Activated B cell treated with CpG ODN at 0.5 μM for 24 hours (primary cell): ENCODE measurements at regions not wholly inside any gene's neighbourhood (a gene's known extent, or its start where the extent isn't known, plus 50 kb on each side); places are given as distances from the start of the nearest gene placed in this dataset.

ENCODE experiments used
- ATAC-seq: fragments of 200-7000 bp; cut with Tn5 transposase; one replicate; pipeline ENCODE4 v1.10.0; 2021; ENCODE audit warnings: low read depth, mild to moderate bottlenecking, moderate library complexity
- CTCF ChIA-PET: fragments of 350-600 bp; sonication (Branson Sonifier 250); formaldehyde crosslinking; loops from one replicate; lab custom pipeline; 2021; ENCODE audit warnings: antibody characterized with exemption; lab: Charles Lee
- POLR2A ChIA-PET: fragments of 350-600 bp; sonication (Branson Sonifier 250); formaldehyde crosslinking; loops from one replicate; lab custom pipeline; 2021; ENCODE audit warnings: antibody characterized with exemption; lab: Charles Lee
- DNase-seq: peaks from one replicate; pipeline ENCODE4 v3.0.0; 2022
- H3K27ac Mint-ChIP-seq: one replicate; pipeline ENCODE4 v1.8.0; 2020; ENCODE audit warnings: mixed read lengths
- H3K27me3 Mint-ChIP-seq: one replicate; pipeline ENCODE4 v1.8.0; 2021; ENCODE audit warnings: mixed read lengths
- H3K36me3 Mint-ChIP-seq: one replicate; pipeline ENCODE4 v1.8.0; 2021; ENCODE audit warnings: low read depth, mixed read lengths
- H3K4me1 Mint-ChIP-seq: one replicate; pipeline ENCODE4 v1.8.0; 2021; ENCODE audit warnings: mixed read lengths
- H3K4me3 Mint-ChIP-seq: one replicate; pipeline ENCODE4 v1.8.0; 2020; ENCODE audit warnings: mild to moderate bottlenecking, mixed read lengths
- H3K9me3 Mint-ChIP-seq: one replicate; pipeline ENCODE4 v1.8.0; 2020; ENCODE audit warnings: mixed read lengths
- intact Hi-C: fragments of 100-400 bp; cut with micrococcal nuclease; formaldehyde crosslinking; loops from one replicate; pipeline ENCODE4 v1.15.1; 2024
- TF ChIP-seq, protein P1 (sequence below): fragments of 200-600 bp; IDR thresholded peaks from one replicate; pipeline ENCODE4 v1.8.0; 2022; ENCODE audit warnings: antibody characterized with exemption, mild to moderate bottlenecking

- ATAC-seq (no peak), DNase-seq (no peak)
- TF ChIP-seq, protein P1, sequence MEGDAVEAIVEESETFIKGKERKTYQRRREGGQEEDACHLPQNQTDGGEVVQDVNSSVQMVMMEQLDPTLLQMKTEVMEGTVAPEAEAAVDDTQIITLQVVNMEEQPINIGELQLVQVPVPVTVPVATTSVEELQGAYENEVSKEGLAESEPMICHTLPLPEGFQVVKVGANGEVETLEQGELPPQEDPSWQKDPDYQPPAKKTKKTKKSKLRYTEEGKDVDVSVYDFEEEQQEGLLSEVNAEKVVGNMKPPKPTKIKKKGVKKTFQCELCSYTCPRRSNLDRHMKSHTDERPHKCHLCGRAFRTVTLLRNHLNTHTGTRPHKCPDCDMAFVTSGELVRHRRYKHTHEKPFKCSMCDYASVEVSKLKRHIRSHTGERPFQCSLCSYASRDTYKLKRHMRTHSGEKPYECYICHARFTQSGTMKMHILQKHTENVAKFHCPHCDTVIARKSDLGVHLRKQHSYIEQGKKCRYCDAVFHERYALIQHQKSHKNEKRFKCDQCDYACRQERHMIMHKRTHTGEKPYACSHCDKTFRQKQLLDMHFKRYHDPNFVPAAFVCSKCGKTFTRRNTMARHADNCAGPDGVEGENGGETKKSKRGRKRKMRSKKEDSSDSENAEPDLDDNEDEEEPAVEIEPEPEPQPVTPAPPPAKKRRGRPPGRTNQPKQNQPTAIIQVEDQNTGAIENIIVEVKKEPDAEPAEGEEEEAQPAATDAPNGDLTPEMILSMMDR: no peak
- Mint-ChIP-seq H3K36me3 (no peaks in the 10 kb centered on the region), H3K9me3 (peaks cover 5% of the 10 kb centered on the region), H3K27me3 (peaks cover 2% of the 10 kb centered on the region), H3K4me3 (no peak overlapping the region), H3K27ac (no peak overlapping the region), H3K4me1 (no peaks in the 10 kb centered on the region)
- intact Hi-C loops: no loop called here
- POLR2A ChIA-PET: no interaction called here
- CTCF ChIA-PET: no interaction called here
Observed at GRCh38 chr22:47335958-47336357, 573.5 kb downstream of the TBC1D22A start.

DNA sequence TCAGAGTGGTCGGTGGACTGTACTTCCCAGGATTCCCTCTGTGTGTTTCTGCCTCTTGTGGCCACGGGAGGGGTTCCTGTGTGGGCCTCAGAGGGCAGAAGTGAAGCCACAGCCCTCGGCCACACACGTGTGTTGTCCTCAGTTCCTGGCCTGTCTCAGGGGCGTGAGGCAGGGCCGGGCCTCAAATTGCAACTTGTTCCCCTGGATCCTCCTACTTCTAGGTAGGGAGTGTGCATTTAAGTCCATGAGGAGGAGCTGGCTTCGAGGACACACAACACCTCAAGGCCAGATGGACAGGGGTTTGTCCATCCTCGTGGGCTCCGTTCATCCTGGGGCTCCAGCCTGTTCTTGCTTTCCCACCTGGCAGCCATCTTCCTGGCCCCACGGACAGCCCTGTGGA is 573.0 kb downstream of the TBC1D22A start:
- DNase-seq: no peak
- POLR2A ChIA-PET: no interaction called here
- no peak for ATAC-seq
- Mint-ChIP-seq H3K36me3 (no peaks in the 10 kb centered on the region), H3K9me3 (peaks cover 5% of the 10 kb centered on the region), H3K27ac (no peak overlapping the region), H3K4me1 (no peaks in the 10 kb centered on the region), H3K27me3 (peaks cover 2% of the 10 kb centered on the region), H3K4me3 (no peak overlapping the region)
- intact Hi-C loops: no loop called here
- TF ChIP-seq, protein P1: no peak
- CTCF ChIA-PET: no interaction called here

DNA sequence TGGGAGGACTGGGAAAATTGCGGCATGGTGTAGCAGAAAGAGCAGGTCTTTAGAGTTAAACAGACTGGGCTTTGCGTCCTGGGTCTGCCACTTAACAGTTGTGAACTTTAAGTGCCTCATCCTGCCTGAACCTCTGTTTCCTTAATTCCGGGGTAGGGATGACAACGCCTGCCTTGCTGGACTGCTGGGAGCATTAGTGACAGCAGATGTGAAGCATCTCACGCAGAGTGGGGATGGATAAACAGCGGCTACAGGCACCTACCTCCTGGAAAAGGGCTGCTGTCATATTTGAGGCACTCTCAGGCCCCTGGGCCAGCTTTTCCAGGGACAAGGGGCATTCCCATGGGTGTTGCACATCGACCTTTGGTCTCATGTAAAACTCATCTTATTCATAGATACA is 572.2 kb downstream of the TBC1D22A start:
- peaks cover 5% of the 10 kb centered on the region for H3K9me3 Mint-ChIP-seq
- peaks cover 2% of the 10 kb centered on the region for H3K27me3 Mint-ChIP-seq
- DNase-seq (no peak), ATAC-seq (no peak)
- no peaks in the 10 kb centered on the region for H3K4me1 Mint-ChIP-seq
- CTCF ChIA-PET: no interaction called here
- TF ChIP-seq, protein P1: no peak
- no peak overlapping the region for H3K4me3 Mint-ChIP-seq
- POLR2A ChIA-PET: no interaction called here
- no peaks in the 10 kb centered on the region for H3K36me3 Mint-ChIP-seq
- H3K27ac Mint-ChIP-seq: no peak overlapping the region
- intact Hi-C loops: no loop called here

- H3K36me3 Mint-ChIP-seq: no peaks in the 10 kb centered on the region
- peaks cover 5% of the 10 kb centered on the region for H3K9me3 Mint-ChIP-seq
- intact Hi-C loops: no loop called here
- TF ChIP-seq, protein P1: no peak
- H3K27me3 Mint-ChIP-seq: peaks cover 2% of the 10 kb centered on the region
- ChIA-PET POLR2A (no interaction called here), CTCF (no interaction called here)
- DNase-seq (no peak), ATAC-seq (no peak)
- no peak overlapping the region for H3K4me3 Mint-ChIP-seq
- no peak overlapping the region for H3K27ac Mint-ChIP-seq
- H3K4me1 Mint-ChIP-seq: no peaks in the 10 kb centered on the region
Observed at GRCh38 chr22:47333625-47334024, 571.2 kb downstream of the TBC1D22A start.

DNA sequence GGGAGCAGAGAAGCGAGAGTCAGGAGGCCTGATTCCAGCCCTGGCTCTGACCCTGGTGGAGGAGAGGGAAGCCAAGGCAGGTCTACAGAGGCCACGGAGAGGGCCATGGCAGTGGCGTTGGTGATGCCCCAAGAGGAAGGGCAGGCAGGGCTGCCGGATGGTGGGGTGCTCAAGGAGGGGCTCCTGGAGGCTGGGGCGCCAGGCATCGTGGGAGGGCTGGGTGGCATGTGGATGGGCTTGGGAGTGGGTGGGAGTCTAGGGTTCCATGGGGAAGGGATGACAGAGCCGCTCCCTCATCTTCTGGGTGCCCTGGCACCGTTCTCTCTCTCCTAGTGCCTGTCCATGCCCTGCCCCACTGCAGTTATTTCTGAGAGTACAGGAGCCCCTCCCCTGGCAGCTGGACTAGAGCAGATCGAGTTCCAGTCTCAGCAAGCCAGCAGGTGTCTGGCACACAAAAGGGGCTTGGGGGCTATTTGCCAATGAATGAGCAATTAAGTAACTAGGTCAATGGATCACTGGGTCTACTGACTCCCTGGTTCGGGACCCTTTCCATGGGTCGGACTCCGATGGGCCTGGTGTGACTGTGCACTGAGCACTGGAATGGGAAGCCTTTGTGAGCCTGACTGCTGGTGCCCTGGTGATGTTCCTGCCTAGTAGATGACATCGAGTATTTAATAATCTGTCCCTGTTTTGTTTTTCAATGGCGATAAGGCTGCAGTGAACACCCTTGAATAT is 570.0 kb downstream of the TBC1D22A start:
- ChIA-PET CTCF (no interaction called here), POLR2A (no interaction called here)
- Mint-ChIP-seq H3K4me3 (no peak overlapping the region), H3K36me3 (no peaks in the 10 kb centered on the region), H3K27ac (no peak overlapping the region), H3K27me3 (peaks cover 2% of the 10 kb centered on the region), H3K4me1 (no peaks in the 10 kb centered on the region), H3K9me3 (peaks cover 5% of the 10 kb centered on the region)
- ATAC-seq (no peak), DNase-seq (no peak)
- TF ChIP-seq, protein P1: no peak
- intact Hi-C loops: no loop called here
